Right lobe of liver (tissue), 4 donors: ENCODE measurements at regions not wholly inside any gene's neighbourhood (a gene's known extent, or its start where the extent isn't known, plus 50 kb on each side); places are given as distances from the start of the nearest gene placed in this dataset.

Experiments
- POLR2A ChIP-seq: fragments of 450-650 bp; IDR thresholded peaks from one replicate; pipeline ENCODE4 v1.6.1; 2017; ENCODE audit warnings: antibody characterized with exemption, mild to moderate bottlenecking
- TF ChIP-seq, protein P1 (sequence below), 4 donors: fragments of 200-600 bp in 3 of 4; fragments of 450-650 bp in 1 of 4; IDR thresholded peaks; one replicate each; pipeline versions ENCODE4 v1.5.1 to v1.8.0; 2016 to 2022; ENCODE audit warnings: antibody characterized with exemption in 4 of 4, mild to moderate bottlenecking in 2 of 4
- donor health status: DM: no; HTN: no; CAD: no.
- donor health status: DM: no; HTN: no; CAD: no.
- donor health status: DM: no; HTN: yes; CAD: no.

DNA sequence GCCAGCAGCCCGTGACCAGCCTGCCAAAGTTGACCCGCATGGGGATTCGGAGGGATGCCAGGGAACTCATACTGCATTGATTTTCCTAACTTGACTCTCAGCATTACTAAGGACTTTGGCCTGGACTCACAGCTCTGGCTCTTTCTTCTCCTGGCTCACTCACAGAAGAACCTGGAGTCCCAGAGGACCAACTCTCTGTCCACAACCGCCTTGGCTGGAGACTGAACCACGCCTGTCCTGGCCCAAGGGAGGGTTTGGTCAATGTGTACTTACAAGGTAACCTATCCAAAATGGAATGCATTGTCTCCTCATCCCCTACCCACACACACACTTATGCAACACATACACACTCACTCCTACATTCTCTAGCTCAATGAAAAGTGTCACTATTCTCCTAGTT, 135.6 kb upstream of the KLHL29 start:
- TF ChIP-seq, protein P1, sequence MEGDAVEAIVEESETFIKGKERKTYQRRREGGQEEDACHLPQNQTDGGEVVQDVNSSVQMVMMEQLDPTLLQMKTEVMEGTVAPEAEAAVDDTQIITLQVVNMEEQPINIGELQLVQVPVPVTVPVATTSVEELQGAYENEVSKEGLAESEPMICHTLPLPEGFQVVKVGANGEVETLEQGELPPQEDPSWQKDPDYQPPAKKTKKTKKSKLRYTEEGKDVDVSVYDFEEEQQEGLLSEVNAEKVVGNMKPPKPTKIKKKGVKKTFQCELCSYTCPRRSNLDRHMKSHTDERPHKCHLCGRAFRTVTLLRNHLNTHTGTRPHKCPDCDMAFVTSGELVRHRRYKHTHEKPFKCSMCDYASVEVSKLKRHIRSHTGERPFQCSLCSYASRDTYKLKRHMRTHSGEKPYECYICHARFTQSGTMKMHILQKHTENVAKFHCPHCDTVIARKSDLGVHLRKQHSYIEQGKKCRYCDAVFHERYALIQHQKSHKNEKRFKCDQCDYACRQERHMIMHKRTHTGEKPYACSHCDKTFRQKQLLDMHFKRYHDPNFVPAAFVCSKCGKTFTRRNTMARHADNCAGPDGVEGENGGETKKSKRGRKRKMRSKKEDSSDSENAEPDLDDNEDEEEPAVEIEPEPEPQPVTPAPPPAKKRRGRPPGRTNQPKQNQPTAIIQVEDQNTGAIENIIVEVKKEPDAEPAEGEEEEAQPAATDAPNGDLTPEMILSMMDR (IDR thresholded peaks at IDR 0.05): no peak
- no peak for TF ChIP-seq POLR2A
